GM19035 (cell line): ENCODE measurements at regions not wholly inside any gene's neighbourhood (a gene's known extent, or its start where the extent isn't known, plus 50 kb on each side); places are given as distances from the start of the nearest gene placed in this dataset.

Experiments used
- ATAC-seq: cut with Tn5 transposase; IDR thresholded peaks from one replicate; pipeline ENCODE4 v1.9.1; 2021; ENCODE audit not compliant: unreplicated experiment

GRCh38 chr6:119627908-119628669, 278.5 kb upstream of the MAN1A1 start:
- ATAC-seq, result no peak

DNA sequence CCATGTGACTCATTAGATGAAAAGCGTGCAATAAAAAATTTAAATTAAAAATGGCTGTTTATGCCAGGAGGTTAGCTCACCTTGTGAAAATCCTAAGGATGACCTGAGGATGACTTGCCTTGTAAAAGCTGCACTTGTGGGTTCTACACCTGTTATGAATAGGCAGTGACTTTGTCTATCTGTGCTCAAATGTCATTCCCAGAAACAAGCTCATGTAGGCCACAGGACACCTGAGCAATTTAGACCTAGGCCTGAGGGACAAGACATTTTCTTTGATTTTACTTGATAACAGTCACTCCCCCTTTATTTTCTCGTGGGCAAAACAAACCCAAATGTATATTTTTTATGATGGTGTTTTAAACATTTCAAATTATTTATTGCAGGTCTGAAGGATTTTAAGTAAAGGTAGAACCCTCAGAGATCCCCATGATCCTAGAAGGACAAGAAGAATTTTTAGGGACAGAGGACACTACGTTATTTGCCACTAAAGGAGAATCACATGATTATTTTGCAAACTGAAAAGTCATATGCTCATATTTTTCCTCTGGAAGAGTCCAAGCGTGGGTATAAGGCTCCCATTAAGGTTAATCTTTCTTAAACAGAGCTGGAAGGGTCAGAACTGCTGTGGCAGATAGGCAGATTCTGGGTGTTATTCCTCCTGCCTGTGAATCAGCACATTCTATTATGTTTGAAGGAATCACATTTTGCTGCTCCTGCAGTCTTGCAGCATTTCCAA, 277.5 kb upstream of the MAN1A1 start:
- ATAC-seq, result no peak

DNA sequence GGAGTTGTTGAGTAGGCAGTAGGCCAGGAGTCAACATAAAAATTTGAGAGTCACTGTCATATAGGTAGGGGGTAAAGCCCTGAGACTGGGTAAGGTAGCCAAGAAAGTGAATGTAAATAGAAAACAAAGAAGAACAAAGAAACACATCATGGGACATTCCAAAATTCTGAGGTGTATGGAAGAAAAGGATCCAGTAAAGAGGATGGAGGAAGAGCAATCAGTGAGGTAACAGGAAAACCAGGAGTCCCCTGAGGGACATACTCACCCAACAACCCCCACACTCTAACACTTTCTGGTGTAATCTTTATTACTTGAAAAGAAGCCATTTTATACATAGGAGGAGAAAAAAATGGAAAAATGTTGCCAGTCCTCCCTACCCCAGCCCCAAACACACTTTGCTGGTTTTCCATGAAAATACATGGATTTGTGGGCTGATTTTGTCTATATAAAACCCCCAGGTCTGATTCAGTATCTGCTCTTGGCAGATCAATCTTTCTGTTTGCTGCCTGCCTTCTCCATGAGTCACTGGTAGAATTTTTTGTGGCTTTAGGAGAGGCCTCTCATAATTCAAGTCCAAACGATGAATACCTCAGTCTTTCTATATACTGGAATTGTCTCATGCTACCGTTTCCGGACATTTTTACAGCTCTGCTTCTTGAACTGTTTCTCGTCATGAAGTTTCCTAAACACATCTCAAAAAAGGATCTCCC, 271.4 kb upstream of the MAN1A1 start:
- no peak for ATAC-seq

GRCh38 chr6:119614138-119614537, 264.6 kb upstream of the MAN1A1 start:
- no peak for ATAC-seq

- ATAC-seq, result no peak
Measured at GRCh38 chr6:119612911-119613381, 263.4 kb upstream of the MAN1A1 start.

DNA sequence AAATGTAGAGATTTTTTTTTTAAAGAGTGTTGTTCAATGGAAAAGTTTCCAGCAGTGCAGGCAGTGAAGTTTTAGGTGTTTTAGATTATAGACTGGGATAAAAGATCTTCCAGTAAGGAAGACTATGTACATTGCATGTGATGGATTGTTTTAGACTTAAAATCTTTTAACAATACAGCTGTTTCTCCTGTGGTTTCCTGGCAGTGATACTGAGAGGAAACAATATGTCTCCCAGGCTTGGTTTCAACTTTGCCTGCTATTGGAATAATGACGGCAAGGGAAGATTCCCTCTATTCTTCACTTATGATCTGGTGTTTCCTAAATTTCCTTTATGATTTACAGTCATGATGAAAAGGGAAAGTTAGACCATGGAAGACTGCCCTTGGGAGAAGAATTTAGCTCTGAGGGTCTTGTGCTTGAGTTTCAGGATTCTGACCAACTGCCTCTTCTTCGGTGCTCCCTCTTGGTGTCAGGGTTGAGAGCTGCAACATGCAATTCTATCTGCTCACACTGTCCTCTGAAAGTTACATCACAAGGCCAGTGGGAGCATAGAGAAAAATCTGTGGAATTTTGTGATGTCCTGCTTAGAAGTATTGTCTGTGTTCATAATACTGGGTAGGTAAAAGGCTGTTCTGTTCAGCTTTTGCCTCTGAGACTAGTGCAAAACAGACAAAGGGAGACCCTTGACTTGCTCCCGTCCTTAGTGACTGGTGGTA, 262.8 kb upstream of the MAN1A1 start:
- no peak for ATAC-seq

DNA sequence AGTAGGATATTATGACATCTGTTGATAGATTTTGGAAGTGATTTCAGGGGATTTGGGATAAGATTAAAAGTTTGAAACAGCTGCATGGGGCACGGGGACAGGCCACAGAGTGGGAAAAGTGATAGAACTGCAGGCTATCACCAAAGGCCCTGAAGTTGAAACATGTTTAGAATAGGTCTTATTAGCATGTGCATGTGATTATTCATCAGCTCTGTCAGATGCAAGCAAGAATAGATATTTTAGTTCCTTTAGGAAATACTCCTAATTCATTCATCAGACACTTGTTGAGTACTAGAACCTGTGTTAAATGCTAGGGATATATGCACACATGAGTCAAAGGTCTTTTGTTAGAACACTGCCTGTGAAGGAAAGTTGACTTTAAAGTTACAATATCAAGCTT, 261.2 kb upstream of the MAN1A1 start:
- no peak for ATAC-seq

GRCh38 chr6:119610265-119610664, 260.7 kb upstream of the MAN1A1 start:
- no peak for ATAC-seq

DNA sequence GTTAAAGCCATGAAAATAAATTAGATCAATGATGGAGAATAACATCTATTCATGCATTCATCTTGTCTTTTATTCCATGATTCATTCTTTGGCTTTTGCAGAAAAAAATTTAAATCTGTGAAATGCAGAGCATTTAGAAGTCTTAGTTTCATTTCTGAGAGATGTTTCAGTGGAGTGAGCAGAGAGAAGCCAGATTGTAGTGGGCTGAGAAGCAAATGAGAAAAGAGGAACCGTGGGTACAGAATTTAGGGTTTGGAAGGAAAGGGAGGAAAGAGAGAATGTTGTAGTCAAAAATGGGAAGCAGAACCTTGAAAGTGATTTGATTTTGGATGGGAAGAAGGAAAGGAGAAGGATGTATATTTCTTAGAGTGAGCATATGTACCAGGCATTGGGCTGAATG, 260.3 kb upstream of the MAN1A1 start:
- no peak for ATAC-seq

DNA sequence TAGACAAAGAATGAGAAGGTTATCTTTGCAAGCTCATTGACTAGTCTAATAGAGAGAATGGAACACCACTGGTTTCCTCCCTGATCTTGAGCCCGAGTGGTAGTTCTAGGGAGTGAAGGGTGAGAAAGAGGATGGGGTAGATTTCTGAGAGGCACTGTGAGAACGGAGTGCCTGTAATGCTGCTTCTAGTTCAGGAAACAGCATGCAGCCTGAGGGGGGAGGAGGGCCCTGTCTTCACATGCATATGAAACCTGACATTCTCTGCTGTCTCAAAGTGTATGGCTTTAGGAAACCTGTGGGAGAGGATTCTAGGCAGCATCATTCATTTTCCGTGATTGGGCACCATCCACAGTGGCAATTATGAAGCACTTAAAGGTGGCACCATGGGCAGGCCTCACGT, 259.4 kb upstream of the MAN1A1 start:
- no peak for ATAC-seq

DNA sequence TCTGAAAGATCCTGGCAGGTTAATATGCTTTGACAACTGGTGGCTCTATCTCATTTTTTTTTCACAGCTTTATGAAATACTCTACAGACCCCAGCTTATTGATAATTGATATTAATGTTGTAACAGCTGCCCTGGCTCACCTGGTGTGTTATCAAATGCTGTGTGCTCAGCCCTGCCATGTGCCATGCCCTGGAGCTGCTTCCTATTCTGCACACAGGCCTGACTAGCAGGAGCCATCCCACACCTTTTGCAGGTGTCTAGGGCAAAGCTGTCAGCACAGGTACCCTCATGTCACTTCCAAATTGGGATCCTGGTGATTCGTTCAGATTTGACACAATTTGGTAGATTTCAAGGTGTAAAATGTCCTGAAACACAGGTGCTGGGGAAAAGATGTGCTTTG, 254.6 kb upstream of the MAN1A1 start:
- ATAC-seq, result no peak

DNA sequence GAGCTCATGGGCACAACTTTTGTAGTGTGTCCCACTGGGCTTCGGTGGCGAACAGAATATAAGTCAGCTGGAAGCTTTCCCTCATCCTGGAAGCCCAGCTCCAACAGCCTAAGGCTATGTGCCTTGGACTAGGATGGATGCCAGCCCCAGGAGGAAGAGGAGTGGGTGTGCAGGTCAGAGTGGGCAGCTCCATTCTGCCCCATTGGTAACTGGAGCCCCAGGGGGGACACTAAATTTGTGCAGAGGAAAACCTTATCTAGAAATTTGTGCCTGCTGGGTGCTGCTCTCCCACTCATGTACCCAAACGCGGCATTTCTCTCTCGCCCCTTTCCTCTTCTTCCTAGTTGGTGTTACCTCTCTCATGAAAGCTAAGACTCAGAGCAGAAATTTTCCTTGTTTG, 253.9 kb upstream of the MAN1A1 start:
- ATAC-seq, result no peak

- ATAC-seq, result no peak
Measured at GRCh38 chr6:119602215-119603178, 252.9 kb upstream of the MAN1A1 start.

- no peak for ATAC-seq
Measured at GRCh38 chr6:119598883-119599282, 249.3 kb upstream of the MAN1A1 start.

- ATAC-seq, result no peak
Measured at GRCh38 chr6:119594907-119595306, 245.3 kb upstream of the MAN1A1 start.

DNA sequence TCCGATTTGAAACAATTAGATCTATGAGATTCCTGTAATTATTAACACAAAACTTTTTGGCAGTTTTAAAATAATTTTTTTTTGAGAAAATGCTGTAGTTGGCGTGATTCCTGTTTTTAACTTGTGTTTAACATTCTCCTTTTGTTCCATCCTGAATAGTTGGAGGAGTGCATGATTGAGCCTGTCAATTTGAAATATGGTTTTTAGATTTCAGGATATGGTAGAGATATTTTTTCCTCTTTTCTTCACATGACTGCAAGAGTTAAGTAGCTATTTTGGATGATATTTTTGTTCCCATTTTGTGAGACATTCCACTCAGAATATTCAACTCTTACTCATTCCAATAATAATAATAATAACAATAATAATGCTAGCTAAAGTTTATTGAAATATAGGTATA, 241.7 kb upstream of the MAN1A1 start:
- ATAC-seq, result no peak

DNA sequence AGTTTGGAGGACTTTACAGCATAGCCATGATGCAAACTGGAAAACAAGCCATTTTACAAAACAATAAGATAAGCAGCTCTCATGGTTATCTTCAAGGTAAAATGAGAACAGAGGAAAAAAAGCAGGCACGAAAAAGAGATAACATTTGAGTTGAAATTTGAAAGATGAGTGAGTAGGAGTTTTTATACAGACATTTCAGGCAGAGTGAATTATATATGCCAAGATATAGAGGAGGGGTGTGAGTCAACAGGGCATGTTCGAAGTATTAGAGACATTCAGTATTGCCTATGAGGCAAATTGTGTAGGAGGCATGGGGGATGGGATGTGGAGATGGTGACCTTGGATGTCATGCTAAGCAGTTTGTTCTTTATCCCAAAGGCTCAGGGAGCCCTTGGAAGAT, 240.5 kb upstream of the MAN1A1 start:
- ATAC-seq, result no peak

GRCh38 chr6:119587537-119587936, 238.0 kb upstream of the MAN1A1 start:
- no peak for ATAC-seq

GRCh38 chr6:119586250-119586882, 236.8 kb upstream of the MAN1A1 start:
- ATAC-seq, result peak; percentile 91

DNA sequence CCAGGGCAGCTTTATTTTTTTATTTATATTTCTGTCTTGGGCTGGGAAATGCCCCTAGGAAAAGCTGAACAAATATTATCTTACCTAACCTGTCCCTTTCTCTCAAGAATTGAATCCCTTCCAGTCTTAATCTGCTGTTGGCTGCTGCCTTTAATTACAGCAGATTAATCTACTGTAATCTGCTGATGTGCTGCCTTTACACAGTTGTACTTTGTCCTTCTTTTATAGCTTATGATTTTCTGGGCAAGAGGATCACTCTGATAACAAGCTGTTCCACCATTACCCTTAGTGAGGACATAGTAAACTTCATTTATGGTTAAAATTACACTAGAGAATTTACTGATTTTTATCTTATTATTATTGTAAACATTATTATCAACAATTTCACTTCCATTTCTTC, 234.5 kb upstream of the MAN1A1 start:
- ATAC-seq, result no peak
